Activated T-cell treated with anti-CD3 and anti-CD28 coated beads, Interleukin-2, amount 50 U/mL, for 48 hours (primary cell): ENCODE measurements at regions not wholly inside any gene's neighbourhood (a gene's known extent, or its start where the extent isn't known, plus 50 kb on each side); places are given as distances from the start of the nearest gene placed in this dataset.
A peak's percentile ranks its signal among the peaks of the same experiment; 100 is the strongest.

ENCODE experiments used
- DNase-seq, 2 experiments: peaks; one replicate each; pipeline ENCODE4 v3.0.0-alpha.2; 2020

GRCh38 chr18:41752826-41753225 lies 202.2 kb upstream of the PIK3C3 start:
- no peak for DNase-seq

DNA sequence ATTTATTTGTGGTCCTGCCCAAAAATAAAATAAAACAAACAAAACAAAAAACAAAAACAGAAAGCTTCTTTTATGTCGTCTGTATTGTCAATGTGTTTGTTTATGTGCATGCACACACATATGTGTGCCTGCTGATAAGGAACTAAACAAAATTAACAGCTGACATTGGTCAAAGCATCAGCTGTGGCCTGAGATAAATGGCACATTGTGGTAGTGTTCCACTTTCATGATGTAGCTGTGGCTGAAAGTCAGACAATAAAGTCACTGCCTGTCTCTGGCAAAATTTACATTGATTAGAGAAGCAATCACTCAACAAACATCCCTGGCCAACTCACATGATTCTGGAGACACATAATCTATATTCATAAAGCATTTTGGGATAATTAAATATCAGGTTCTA lies 203.4 kb upstream of the PIK3C3 start:
- DNase-seq, result no peak

DNA sequence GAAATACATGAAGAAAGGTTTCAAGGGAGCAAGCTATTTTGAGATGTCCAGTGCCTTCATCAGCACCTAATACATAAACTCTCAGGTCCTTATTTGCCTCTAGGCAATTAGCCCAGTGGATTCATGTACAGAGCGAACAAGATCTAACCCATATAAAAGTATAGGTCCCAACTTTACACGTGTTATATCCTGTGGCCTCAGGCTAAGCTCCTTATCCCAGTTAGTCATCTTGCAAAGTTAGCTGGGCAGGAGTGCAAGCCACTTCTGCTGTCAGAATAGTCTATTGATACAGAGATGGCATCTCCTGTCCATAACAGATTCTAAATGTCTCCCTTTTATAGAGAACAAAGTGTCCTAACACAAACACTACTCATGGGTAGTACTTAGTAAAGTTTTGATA lies 203.9 kb upstream of the PIK3C3 start:
- no peak for DNase-seq

DNA sequence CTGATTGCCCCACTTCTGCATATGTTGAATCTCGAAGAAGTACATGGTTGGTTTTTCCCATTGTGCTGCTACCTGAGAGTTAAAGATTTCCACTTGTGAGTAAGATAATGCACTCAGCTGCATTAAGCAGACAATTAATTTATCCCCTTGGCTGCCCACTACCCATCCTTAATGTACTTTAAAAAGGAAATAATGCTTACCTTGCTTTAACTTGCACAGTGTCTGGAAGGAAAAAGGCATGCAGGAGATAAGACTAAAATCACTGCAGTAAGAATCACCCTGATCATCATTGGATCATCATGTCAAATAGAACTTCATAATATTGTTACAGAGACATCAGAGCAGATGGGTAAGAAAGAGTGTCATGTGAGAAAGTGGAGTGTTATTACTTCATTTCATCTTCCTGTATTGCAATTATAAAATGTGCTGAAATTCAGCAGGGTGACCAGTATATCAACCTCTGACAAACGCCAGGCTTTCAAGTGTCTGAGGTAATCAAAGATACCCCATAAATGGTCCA lies 207.3 kb upstream of the PIK3C3 start:
- DNase-seq, result no peak

DNA sequence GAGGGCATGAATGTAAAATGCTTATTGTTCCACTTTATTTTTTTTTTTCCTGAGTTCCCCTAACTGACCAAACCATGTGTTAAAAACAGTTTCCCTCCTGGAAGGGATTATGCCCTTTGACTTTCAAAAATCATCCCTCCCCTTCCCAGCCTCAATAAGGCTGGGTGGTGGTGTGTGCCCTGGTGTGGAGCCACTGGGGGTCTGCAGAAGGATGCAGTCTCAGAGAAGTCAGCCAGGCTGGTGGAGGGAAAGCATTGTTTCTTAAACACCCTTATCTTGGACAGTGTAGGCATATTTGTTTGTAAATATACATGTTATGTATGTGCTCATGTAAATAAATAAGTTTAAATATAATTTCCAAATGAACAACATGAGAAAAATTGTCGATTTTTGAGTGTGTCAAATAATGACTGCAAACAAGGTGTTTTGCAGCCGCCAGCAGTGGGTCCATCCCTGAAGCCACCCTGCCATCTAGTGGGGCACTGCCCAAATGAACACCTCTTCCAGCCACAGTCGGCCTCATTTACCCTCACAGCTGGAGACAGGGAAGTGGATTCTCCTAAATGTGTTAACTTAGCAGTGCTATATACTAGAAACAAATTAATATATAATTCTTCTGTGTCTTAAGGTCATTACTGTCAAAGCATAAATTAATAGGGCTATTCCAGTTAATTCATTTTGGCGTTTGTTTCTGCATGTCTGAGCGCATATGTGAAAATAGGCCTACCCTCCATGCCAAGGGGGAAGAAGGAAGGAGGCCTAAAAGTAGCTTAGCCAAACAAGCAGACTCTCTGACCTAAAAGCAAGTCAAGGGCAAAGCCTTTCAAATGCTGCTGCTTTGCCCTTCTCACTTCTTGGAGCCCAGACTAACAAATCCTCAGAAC lies 209.6 kb upstream of the PIK3C3 start:
- peak; percentile 22 to 30 for DNase-seq

DNA sequence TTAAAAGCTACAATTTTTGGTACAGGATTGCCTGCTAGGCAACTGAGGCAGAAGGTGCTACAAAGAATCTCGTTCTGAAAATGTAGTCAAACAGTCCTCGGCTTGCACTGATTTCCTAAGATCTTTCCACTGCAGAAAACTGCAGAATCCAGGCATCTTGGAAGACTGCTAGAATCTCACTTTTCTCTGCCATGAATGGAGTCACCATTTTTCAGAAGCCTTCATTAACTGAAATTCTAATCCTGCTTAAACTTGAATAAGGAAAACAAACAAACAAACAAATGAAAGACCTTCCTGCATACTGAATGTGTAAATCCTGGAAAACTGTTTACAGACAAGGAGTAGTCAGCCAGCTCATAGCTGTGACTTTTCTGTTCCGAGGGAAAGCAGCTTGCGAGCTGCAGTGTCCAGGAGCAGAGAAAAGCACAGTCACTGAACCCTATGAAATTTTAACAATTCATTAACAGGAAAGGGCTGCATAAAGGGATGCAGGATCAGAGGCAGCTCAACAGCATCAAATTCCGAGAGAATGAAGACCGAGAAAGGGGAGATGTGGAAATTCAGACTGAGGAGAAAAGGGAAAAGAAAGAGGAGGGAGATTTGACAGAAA lies 210.5 kb upstream of the PIK3C3 start:
- no peak for DNase-seq

DNA sequence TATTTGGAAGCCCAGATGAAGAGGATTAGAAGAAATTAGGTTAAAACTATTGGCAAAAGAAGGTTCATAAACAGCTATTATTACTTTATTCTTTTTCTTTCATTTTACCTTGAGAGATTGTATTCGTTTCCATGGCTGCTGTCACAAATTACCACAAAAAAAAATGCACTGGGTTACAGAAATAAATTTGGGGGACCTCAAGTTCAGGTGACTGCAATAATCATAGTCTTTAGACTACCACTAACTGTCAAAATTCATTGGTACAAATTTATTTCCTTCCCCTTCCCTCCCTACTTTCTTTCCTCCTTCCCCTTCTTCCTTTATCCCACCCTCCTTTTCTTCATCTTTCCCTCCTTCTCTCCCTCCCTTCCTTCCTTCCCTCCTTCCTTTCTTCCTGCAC lies 217.8 kb upstream of the PIK3C3 start:
- DNase-seq, result no peak

GRCh38 chr18:41734917-41735316 lies 220.1 kb upstream of the PIK3C3 start:
- no peak for DNase-seq

GRCh38 chr18:41732356-41732755 lies 222.7 kb upstream of the PIK3C3 start:
- no peak for DNase-seq

GRCh38 chr18:41731884-41732283 lies 223.2 kb upstream of the PIK3C3 start:
- DNase-seq, result no peak

- no peak for DNase-seq
These were observed 230.8 kb upstream of the PIK3C3 start for GRCh38 chr18:41724195-41724594.

DNA sequence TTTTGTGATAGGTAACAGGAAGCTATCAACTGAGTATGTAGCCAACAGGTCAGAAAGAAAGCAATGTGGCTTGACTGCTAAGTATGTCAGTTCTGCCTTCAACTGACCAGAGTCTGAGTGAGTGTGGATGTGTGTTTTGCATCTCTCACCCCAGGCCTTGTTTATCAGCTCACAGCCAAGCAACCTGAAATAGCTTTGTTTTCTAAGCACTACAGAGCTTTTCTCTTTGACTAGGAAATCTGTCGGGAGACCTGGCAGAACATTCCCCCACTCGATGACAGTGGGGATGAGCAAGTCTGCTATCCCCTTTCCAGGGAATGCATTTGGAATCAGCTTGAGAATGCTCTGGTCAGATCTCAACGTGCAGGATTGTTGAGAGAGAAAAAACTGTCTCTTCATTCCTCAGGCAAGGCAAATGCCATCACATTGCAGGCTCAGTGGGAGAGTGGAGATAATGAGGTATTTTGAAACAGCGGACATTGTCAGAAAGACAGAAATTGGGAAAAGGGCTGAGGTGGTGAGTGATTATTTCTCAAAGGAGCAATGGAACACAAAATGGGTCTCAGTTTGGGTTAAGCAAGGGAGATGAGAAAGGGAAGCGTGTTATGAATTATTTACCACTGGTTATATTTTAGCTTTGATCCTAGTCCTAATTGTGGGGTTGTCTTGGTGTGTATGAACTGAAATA lies 233.8 kb upstream of the PIK3C3 start:
- no peak for DNase-seq

GRCh38 chr18:41720226-41720625 lies 234.8 kb upstream of the PIK3C3 start:
- DNase-seq, result no peak

GRCh38 chr18:41719808-41720207 lies 235.2 kb upstream of the PIK3C3 start:
- no peak for DNase-seq

GRCh38 chr18:41714872-41715271 lies 240.2 kb upstream of the PIK3C3 start:
- no peak for DNase-seq

GRCh38 chr18:41713969-41714825 lies 240.8 kb upstream of the PIK3C3 start:
- no peak for DNase-seq

GRCh38 chr18:41706301-41706700 lies 248.7 kb upstream of the PIK3C3 start:
- no peak for DNase-seq

DNA sequence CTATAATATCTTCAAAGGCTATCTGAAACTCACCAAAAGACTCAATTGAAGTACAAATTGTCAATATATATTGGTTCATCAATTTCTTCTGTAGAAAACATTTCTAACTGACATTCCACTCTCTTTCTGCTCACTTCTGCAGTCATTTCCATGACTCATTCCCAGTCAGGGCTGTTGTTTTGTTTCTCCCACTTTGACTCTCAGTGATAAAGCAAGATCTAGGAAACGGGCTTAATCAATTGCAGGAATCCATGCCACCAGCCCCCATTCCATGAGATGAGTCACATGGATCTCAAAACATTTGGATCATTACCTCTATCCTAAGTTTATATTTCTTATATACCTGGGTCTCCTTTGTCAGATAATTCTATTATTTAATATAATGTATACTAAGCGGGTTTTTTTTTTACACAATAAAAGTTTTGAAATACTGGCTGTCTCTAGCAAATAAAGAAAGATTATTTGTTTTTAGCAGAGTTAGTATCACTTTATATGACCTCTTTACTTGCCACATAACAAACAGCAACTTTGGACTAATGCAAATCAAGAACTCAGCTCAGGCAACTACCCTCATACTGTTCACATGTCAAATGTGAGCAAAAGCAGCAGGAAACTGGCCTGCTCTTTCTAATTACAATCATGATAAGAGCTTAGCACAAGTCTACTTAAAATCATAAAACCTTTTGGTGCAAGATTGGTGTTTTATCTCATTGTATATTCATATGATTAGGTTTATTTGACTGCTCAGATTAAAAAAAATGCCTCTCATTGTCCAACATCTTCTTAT lies 251.1 kb upstream of the PIK3C3 start:
- DNase-seq, result no peak

DNA sequence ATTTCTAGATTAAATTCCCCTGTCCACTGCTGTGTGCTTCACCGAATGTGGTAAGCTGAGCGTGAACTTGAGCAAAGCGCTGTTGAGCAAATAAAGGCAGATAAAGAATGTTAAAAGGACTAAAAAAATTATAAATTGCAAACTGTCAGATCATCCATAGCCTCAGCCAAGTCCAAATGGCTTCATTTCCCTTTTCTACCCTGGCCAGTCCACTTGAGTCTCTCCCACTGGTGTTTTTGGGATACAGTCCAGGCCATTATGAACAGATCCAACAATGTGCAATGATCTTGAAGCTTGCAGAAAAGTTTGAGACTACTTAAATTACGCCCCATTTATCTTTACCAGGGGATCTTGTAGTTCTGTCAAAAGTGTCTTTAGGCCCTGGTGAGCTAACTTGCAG lies 254.6 kb upstream of the PIK3C3 start:
- no peak for DNase-seq

DNA sequence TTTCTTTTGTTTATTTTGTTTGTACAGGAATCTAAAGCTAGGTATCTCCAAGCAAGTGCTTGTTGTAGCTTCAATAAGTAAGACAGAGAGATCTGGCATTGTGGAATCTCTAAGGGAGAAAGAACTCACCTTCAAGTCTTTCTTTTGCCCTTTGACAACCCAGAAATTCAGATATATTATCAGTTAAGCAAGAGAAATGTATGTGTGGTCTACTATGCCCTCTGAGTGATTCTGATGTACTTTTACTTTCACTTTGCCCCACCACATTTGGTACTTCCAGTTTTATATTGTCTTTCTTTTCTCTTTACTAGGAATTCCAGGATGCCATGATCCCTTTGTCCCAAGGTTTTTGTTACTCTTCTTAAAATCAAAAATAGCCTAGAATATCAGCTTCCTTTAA lies 259.6 kb upstream of the PIK3C3 start:
- no peak for DNase-seq

- DNase-seq, result no peak
These were observed 262.0 kb upstream of the PIK3C3 start for GRCh38 chr18:41693008-41693407.
